GM23248 (cell line): ENCODE measurements at regions not wholly inside any gene's neighbourhood (a gene's known extent, or its start where the extent isn't known, plus 50 kb on each side); places are given as distances from the start of the nearest gene placed in this dataset.

Experiments
- DNase-seq: peaks from one replicate; pipeline ENCODE4 v3.0.0-alpha.2; 2015
- H2AFZ ChIP-seq: fragments of 200-600 bp; sonication (generic); 2 replicates; pipeline ENCODE4 v1.6.1; 2016; ENCODE audit warnings: antibody characterized with exemption
- H3F3A ChIP-seq: fragments of 200-600 bp; sonication (generic); 2 replicates; pipeline ENCODE4 v1.6.1; 2016; ENCODE audit warnings: mild to moderate bottlenecking, antibody characterized with exemption, mixed run types; ENCODE audit not compliant: insufficient read depth
- H3K27ac ChIP-seq: fragments of 200-600 bp; sonication (generic); 2 replicates; pipeline ENCODE4 v1.5.1; 2016; ENCODE audit warnings: mild to moderate bottlenecking
- H3K27me3 ChIP-seq: fragments of 200-600 bp; sonication (generic); replicated peaks from 2 replicates; pipeline ENCODE4 v1.6.1; 2016; ENCODE audit warnings: mild to moderate bottlenecking; ENCODE audit not compliant: insufficient read depth
- H3K36me3 ChIP-seq: fragments of 200-600 bp; sonication (generic); 2 replicates; pipeline ENCODE4 v1.6.1; 2016; ENCODE audit warnings: low read depth, mild to moderate bottlenecking
- H3K4me1 ChIP-seq: fragments of 200-600 bp; sonication (generic); 2 replicates; pipeline ENCODE4 v1.6.1; 2016; ENCODE audit warnings: mild to moderate bottlenecking; ENCODE audit not compliant: insufficient read depth
- H3K4me2 ChIP-seq: fragments of 200-600 bp; sonication (generic); one replicate; pipeline ENCODE4 v1.6.1; 2016; ENCODE audit warnings: mild to moderate bottlenecking; ENCODE audit not compliant: unreplicated experiment
- H3K4me3 ChIP-seq: fragments of 200-600 bp; sonication (generic); 2 replicates; pipeline ENCODE4 v1.5.1; 2016; ENCODE audit warnings: mild to moderate bottlenecking
- H3K79me2 ChIP-seq: fragments of 200-600 bp; sonication (generic); 2 replicates; pipeline ENCODE4 v1.6.1; 2016; ENCODE audit warnings: mild to moderate bottlenecking; ENCODE audit not compliant: insufficient read depth
- H3K9ac ChIP-seq: fragments of 200-600 bp; sonication (generic); 2 replicates; pipeline ENCODE4 v1.6.1; 2016; ENCODE audit warnings: mild to moderate bottlenecking
- H3K9me2 ChIP-seq: fragments of 200-600 bp; sonication (generic); 2 replicates; pipeline ENCODE4 v1.6.1; 2016; ENCODE audit warnings: mixed run types, mild to moderate bottlenecking, moderate library complexity; ENCODE audit not compliant: insufficient read depth
- H3K9me3 ChIP-seq: fragments of 200-600 bp; sonication (generic); one replicate; pipeline ENCODE4 v1.6.1; 2017; ENCODE audit warnings: low read depth
- H4K20me1 ChIP-seq: fragments of 200-600 bp; sonication (generic); 2 replicates; pipeline ENCODE4 v1.6.0; 2016; ENCODE audit not compliant: insufficient read depth
- EZH2 ChIP-seq: fragments of 200-600 bp; sonication (generic); IDR thresholded peaks from 2 replicates; pipeline ENCODE4 v1.6.1; 2018; ENCODE audit warnings: antibody characterized with exemption, mild to moderate bottlenecking; ENCODE audit not compliant: insufficient read depth, poor library complexity, severe bottlenecking
- EZH2phosphoT487 ChIP-seq: fragments of 200-600 bp; sonication (generic); IDR thresholded peaks from 2 replicates; pipeline ENCODE4 v1.6.1; 2018; ENCODE audit warnings: antibody characterized with exemption, moderate library complexity, mild to moderate bottlenecking, low read depth; ENCODE audit not compliant: insufficient read depth
- WGBS, 2 experiments: methylation state at CpG; one replicate each; pipeline ENCODE4 v1.1.6; 2015 to 2017; ENCODE audit warnings: low lambda C conversion rate in 2 of 2, low coverage in 1 of 2; ENCODE audit errors: missing lambda C conversion rate in 2 of 2; 5-methylcytosine and 5-hydroxymethylcytosine counted together
- in situ Hi-C: fragments of 300-500 bp; cut with MboI; formaldehyde crosslinking; loops from 2 replicates; pipeline ENCODE4 v1.15.0; 2020

- peak; percentile 9 for DNase-seq
- in situ Hi-C loops: no loop called here
- Histone ChIP-seq H3K9me2 (no peaks in the 10 kb centered on the region), H3F3A (peaks cover 11% of the 10 kb centered on the region; the same call in 1 of the 2 replicates), H2AFZ (no peak overlapping the region), H3K27ac (peak overlapping the region; percentile 26; the same call in 1 of the 2 replicates), H4K20me1 (no peaks in the 10 kb centered on the region), H3K79me2 (no peaks in the 10 kb centered on the region), H3K27me3 (no peaks in the 10 kb centered on the region), H3K36me3 (no peaks in the 10 kb centered on the region), H3K4me3 (no peak overlapping the region), H3K9ac (no peak overlapping the region), H3K9me3 (no peaks in the 10 kb centered on the region), H3K4me1 (peaks cover 13% of the 10 kb centered on the region), H3K4me2 (peak overlapping the region; percentile 34)
- TF ChIP-seq EZH2phosphoT487: no peak
- no peak for TF ChIP-seq EZH2
These were observed 180.0 kb upstream of the SMLR1 start for GRCh38 chr6:130647246-130647645.

- no peak overlapping the region for H3K4me3 ChIP-seq
- H3K79me2 ChIP-seq: no peaks in the 10 kb centered on the region
- in situ Hi-C loops: no loop called here
- DNase-seq: peak; percentile 15
- TF ChIP-seq EZH2 (no peak), EZH2phosphoT487 (no peak)
- no peak overlapping the region for H3K27ac ChIP-seq
- H3K9ac ChIP-seq: no peak overlapping the region
- peak overlapping the region; percentile 30 for H3K4me2 ChIP-seq
- H2AFZ ChIP-seq: 0 out of 2 replicates have a peak overlapping the region, but pooled peaks have one; percentile 9
- peaks cover 12% of the 10 kb centered on the region for H3F3A ChIP-seq
- peaks cover 18% of the 10 kb centered on the region for H3K4me1 ChIP-seq
- H3K27me3 ChIP-seq: no peaks in the 10 kb centered on the region
- 26 to 31% methylated on average over 1 of the region's 1 CpG for WGBS, 2 experiments
- no peaks in the 10 kb centered on the region for H3K9me2 ChIP-seq
- no peaks in the 10 kb centered on the region for H3K36me3 ChIP-seq
- no peaks in the 10 kb centered on the region for H4K20me1 ChIP-seq
- no peaks in the 10 kb centered on the region for H3K9me3 ChIP-seq
These were observed 171.6 kb upstream of the SMLR1 start for GRCh38 chr6:130655586-130655985.

- no peak overlapping the region for H2AFZ ChIP-seq
- DNase-seq: no peak
- no peak overlapping the region for H3K4me3 ChIP-seq
- peaks cover 4% of the 10 kb centered on the region; the same call in 1 of the 2 replicates for H3K4me1 ChIP-seq
- H3K4me2 ChIP-seq: no peak overlapping the region
- H3K27ac ChIP-seq: no peak overlapping the region
- H3K36me3 ChIP-seq: no peaks in the 10 kb centered on the region
- in situ Hi-C loops: no loop called here
- no peaks in the 10 kb centered on the region for H4K20me1 ChIP-seq
- 68 to 75% methylated on average over 4 of the region's 4 CpGs for WGBS, 2 experiments
- no peaks in the 10 kb centered on the region for H3K9me3 ChIP-seq
- no peaks in the 10 kb centered on the region for H3K27me3 ChIP-seq
- H3K9me2 ChIP-seq: no peaks in the 10 kb centered on the region
- no peak overlapping the region for H3K9ac ChIP-seq
- peaks cover 3% of the 10 kb centered on the region; the same call in 1 of the 2 replicates for H3F3A ChIP-seq
- no peaks in the 10 kb centered on the region for H3K79me2 ChIP-seq
- TF ChIP-seq EZH2phosphoT487 (no peak), EZH2 (no peak)
These were observed 166.1 kb upstream of the SMLR1 start for GRCh38 chr6:130661077-130661476.

- H3K36me3 ChIP-seq: no peaks in the 10 kb centered on the region
- no peak overlapping the region for H3K9ac ChIP-seq
- no peak overlapping the region for H3K4me2 ChIP-seq
- H4K20me1 ChIP-seq: no peaks in the 10 kb centered on the region
- in situ Hi-C loops: no loop called here
- no peaks in the 10 kb centered on the region for H3K27me3 ChIP-seq
- no peaks in the 10 kb centered on the region for H3K79me2 ChIP-seq
- no peak for DNase-seq
- H3K4me3 ChIP-seq: no peak overlapping the region
- 95 to 97% methylated on average over 2 of the region's 2 CpGs for WGBS, 2 experiments
- TF ChIP-seq EZH2 (no peak), EZH2phosphoT487 (no peak)
- H3K4me1 ChIP-seq: peaks cover 11% of the 10 kb centered on the region
- no peaks in the 10 kb centered on the region for H3K9me3 ChIP-seq
- peaks cover 4% of the 10 kb centered on the region; the same call in 1 of the 2 replicates for H3F3A ChIP-seq
- H2AFZ ChIP-seq: no peak overlapping the region
- no peaks in the 10 kb centered on the region for H3K9me2 ChIP-seq
- H3K27ac ChIP-seq: no peak overlapping the region
These were observed 160.4 kb upstream of the SMLR1 start for GRCh38 chr6:130666786-130667185.

GRCh38 chr6:130670142-130670541 lies 157.1 kb upstream of the SMLR1 start:
- no peaks in the 10 kb centered on the region for H3K27me3 ChIP-seq
- 38 to 39% methylated on average over 6 of the region's 6 CpGs for WGBS, 2 experiments
- no peaks in the 10 kb centered on the region for H3K79me2 ChIP-seq
- peaks cover 19% of the 10 kb centered on the region for H3K4me1 ChIP-seq
- H2AFZ ChIP-seq: no peak overlapping the region
- H3K9me3 ChIP-seq: no peaks in the 10 kb centered on the region
- H3K9ac ChIP-seq: no peak overlapping the region
- peaks cover 4% of the 10 kb centered on the region; the same call in 1 of the 2 replicates for H3F3A ChIP-seq
- no peak overlapping the region for H3K4me2 ChIP-seq
- H3K36me3 ChIP-seq: no peaks in the 10 kb centered on the region
- H3K27ac ChIP-seq: no peak overlapping the region
- DNase-seq: no peak
- no peak overlapping the region for H3K4me3 ChIP-seq
- H4K20me1 ChIP-seq: no peaks in the 10 kb centered on the region
- in situ Hi-C loops: no loop called here
- TF ChIP-seq EZH2 (no peak), EZH2phosphoT487 (no peak)
- no peaks in the 10 kb centered on the region for H3K9me2 ChIP-seq
